ENCODE measurements at regions not wholly inside any gene's neighbourhood (a gene's known extent, or its start where the extent isn't known, plus 50 kb on each side); places are given as distances from the start of the nearest gene placed in this dataset.

DNA sequence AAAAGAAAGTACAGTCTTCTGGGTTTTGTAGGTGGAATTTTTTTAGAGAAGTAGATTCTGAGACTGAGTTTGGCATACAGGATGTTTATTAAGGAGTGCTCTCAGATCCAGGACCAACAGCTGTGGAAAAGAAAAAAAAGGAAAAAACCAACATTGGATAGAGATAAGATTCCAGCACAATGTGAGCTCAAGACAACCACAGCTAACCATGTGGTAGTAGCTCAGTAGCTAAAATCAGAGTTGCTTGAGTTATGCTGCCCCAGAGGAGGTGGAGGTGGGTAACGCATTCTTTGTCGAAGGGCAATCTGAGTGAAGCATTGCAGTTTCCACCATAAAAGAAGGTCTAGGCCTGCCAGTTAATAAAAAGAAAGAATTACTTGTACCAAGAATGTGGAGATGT lies 904.3 kb downstream of the NSUN3 start:
- TF ChIP-seq, protein P1, sequence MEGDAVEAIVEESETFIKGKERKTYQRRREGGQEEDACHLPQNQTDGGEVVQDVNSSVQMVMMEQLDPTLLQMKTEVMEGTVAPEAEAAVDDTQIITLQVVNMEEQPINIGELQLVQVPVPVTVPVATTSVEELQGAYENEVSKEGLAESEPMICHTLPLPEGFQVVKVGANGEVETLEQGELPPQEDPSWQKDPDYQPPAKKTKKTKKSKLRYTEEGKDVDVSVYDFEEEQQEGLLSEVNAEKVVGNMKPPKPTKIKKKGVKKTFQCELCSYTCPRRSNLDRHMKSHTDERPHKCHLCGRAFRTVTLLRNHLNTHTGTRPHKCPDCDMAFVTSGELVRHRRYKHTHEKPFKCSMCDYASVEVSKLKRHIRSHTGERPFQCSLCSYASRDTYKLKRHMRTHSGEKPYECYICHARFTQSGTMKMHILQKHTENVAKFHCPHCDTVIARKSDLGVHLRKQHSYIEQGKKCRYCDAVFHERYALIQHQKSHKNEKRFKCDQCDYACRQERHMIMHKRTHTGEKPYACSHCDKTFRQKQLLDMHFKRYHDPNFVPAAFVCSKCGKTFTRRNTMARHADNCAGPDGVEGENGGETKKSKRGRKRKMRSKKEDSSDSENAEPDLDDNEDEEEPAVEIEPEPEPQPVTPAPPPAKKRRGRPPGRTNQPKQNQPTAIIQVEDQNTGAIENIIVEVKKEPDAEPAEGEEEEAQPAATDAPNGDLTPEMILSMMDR (conservative IDR thresholded peaks at IDR 0.05 in 1 of 2, IDR thresholded peaks at IDR 0.05 in 1 of 2; ENCODE audit: extremely low read depth in 1 of 2, insufficient read depth in 1 of 2, low read depth in 1 of 2, low read length in 2 of 2), result no peak
- no peak for TF ChIP-seq EZH2 (IDR thresholded peaks at IDR 0.05; ENCODE audit: borderline replicate concordance, low read length)

Data from mammary epithelial cell (primary cell).